Adipocyte (in vitro differentiated cells): ENCODE measurements at regions not wholly inside any gene's neighbourhood (a gene's known extent, or its start where the extent isn't known, plus 50 kb on each side); places are given as distances from the start of the nearest gene placed in this dataset.

Source experiments
- DNase-seq: peaks from one replicate; pipeline ENCODE4 v3.0.0-alpha.2; 2015; ENCODE audit warnings: low read depth
- H3K27me3 ChIP-seq: replicated peaks from 2 replicates; pipeline ENCODE4 v1.7.0; 2013; ENCODE audit warnings: mild to moderate bottlenecking, low read length, moderate library complexity; ENCODE audit not compliant: control insufficient read depth, insufficient read depth
- H3K36me3 ChIP-seq: 2 replicates; pipeline ENCODE4 v1.7.0; 2013; ENCODE audit warnings: low read length, mild to moderate bottlenecking, moderate library complexity; ENCODE audit not compliant: control insufficient read depth, insufficient read depth, severe bottlenecking
- H3K4me1 ChIP-seq: 2 replicates; pipeline ENCODE4 v1.7.0; 2013; ENCODE audit warnings: mild to moderate bottlenecking, low read length, moderate library complexity; ENCODE audit not compliant: control insufficient read depth, insufficient read depth
- H3K4me3 ChIP-seq: 2 replicates; pipeline ENCODE4 v1.7.0; 2013; ENCODE audit warnings: mild to moderate bottlenecking, low read length, moderate library complexity
- H3K9ac ChIP-seq: 2 replicates; pipeline ENCODE4 v1.7.0; 2013; ENCODE audit warnings: mild to moderate bottlenecking, low read length, moderate library complexity
- H3K9me3 ChIP-seq: 2 replicates; pipeline ENCODE4 v1.7.0; 2013; ENCODE audit warnings: mild to moderate bottlenecking, low read length, moderate library complexity; ENCODE audit not compliant: control insufficient read depth

DNA sequence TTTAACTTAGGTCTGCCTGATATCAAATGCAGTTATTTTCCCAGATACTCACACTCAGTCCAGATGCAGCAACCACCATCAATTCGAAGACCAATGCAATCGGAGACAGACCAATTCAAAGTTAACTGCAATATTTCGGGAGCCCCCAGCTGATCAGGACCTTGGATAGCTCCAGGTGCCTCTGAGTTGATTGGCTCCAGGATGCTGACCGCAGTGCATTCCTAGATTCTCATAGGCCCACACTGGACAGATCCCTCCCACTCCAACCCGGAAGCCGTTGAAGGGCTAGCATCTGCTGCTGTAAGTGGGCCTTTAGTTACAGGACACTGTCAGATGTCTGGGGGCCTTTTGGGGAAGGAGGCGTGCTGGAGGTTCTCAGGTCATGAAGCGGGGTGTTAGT lies 89.5 kb upstream of the ATP2B2 start:
- peak; percentile 39 for DNase-seq
- H3K4me3 ChIP-seq, result no peak overlapping the region
- H3K36me3 ChIP-seq, result no peaks in the 10 kb centered on the region
- H3K4me1 ChIP-seq, result no peaks in the 10 kb centered on the region
- H3K9ac ChIP-seq, result no peak overlapping the region
- H3K9me3 ChIP-seq, result no peaks in the 10 kb centered on the region
- H3K27me3 ChIP-seq, result peaks cover 19% of the 10 kb centered on the region

DNA sequence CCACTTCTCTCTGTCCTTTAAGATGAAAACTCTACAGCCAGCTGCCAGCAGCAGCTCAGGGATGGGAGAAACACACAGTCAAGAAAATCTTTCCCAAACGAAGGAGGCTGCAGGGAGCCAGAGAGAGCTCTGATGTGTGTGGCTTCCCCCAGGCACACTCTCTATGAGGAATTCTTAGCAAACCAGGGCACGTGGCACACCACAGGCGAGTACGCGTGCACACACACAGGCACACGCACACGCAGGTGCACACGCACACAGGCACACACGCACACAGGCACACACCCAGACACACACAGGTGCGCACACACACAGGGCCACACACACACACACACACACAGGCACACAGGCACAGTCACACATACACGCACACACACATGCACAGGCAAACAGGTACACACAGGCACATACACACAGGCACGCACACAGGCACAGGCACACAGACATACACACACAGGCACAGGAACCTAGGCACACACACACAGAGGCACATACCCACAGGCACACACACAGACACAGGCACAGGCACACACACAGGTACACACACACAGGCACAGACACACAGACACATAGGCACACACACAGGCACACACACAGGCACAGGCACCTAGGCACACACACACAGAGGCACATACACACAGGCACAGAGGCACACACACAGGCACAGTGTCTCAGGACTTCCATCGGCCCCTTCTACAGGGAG lies 91.5 kb upstream of the ATP2B2 start:
- DNase-seq, result no peak
- H3K27me3 ChIP-seq, result peaks cover 8% of the 10 kb centered on the region
- H3K36me3 ChIP-seq, result no peaks in the 10 kb centered on the region

DNA sequence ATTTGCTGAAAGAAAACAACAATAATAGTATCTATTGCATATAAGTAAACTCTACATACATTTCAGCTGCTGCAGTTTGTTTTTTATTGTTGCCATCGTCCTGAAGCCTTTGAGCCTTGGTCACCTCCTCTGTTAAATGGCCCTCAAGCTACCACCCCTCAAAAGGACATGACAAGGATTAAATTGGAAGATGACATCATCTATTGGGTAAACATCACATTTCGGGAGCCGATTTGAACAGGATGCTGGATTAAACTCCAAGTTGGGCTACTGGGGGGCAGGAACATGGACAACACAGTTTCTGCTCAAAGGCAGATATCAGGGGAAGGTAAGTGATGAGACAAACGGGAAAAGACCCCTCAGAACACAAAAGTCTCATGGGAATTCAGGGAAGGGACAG lies 92.3 kb upstream of the ATP2B2 start:
- Histone ChIP-seq H3K9ac (no peak overlapping the region), H3K4me3 (no peak overlapping the region), H3K36me3 (no peaks in the 10 kb centered on the region), H3K27me3 (peaks cover 8% of the 10 kb centered on the region), H3K9me3 (no peaks in the 10 kb centered on the region), H3K4me1 (peaks cover 12% of the 10 kb centered on the region)
- no peak for DNase-seq

More for the DNA sequence above, 91.5 kb upstream of the ATP2B2 start:
- Histone ChIP-seq H3K4me1 (peaks cover 12% of the 10 kb centered on the region), H3K4me3 (no peak overlapping the region), H3K9ac (no peak overlapping the region), H3K9me3 (no peaks in the 10 kb centered on the region)

DNA sequence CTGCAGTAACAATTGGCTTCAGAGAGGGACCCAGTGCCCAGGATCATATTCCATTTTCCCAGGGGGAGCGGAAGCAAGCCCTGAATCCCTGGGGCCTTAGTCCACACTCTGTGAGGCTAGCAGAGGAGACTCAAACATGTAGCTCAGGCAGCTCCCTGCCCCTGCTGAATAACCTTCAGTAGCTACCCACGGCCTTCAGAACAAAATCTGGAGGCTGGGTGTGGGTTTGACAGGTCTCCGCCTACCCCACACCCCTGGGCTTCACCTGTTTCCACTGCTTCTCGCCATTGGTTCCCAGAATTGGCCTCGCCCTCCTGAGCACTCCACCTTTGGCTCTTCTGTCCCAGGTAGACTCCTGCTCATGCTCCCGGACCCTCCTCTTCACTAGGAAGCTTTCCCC lies 93.6 kb upstream of the ATP2B2 start:
- Histone ChIP-seq H3K36me3 (no peaks in the 10 kb centered on the region), H3K27me3 (peaks cover 12% of the 10 kb centered on the region), H3K9ac (no peak overlapping the region), H3K4me3 (no peak overlapping the region), H3K9me3 (no peaks in the 10 kb centered on the region), H3K4me1 (peaks cover 12% of the 10 kb centered on the region)
- DNase-seq, result no peak

DNA sequence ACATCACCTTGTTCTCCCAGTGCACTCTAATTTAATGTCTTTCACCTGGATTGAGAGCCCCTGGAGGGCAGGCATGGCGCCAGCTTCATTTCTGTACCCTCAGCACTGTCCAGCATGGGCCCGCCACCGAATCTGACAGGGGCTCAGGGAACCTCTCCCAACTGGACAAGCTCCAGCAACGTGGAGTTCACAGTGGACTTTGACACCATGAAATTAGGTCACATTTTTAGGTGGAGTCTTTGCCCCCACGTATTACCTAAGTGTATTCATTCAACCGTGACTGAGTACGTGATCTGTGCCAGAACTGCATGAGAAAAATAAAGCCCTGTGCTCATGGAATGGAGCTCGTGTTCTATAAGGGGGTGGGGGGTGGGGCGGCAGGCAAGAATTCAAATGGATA lies 94.1 kb upstream of the ATP2B2 start:
- H3K27me3 ChIP-seq, result peaks cover 13% of the 10 kb centered on the region
- H3K4me1 ChIP-seq, result peaks cover 12% of the 10 kb centered on the region
- DNase-seq, result no peak
- H3K36me3 ChIP-seq, result no peaks in the 10 kb centered on the region
- no peak overlapping the region for H3K9ac ChIP-seq
- no peaks in the 10 kb centered on the region for H3K9me3 ChIP-seq
- no peak overlapping the region for H3K4me3 ChIP-seq

DNA sequence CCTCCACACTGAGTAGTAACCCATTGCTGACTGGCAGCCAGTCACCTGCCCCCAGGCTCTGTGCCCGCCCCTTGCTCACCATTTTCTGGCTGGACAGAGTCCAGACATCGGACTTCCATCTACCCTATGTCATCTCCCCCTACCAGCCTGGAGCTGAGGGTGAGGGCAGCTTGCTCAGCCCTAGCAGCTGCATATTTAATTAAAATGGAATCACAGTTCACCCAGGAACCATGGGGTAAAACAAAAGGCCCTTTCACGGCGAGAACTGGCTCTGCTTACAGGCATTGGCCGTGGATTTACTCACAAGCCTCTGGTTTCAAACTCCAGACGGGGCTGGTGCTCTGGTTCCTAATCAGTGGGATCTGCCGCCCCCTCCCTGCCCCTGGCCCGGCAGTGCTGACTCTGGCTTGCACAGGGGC lies 94.9 kb upstream of the ATP2B2 start:
- Histone ChIP-seq H3K27me3 (peaks cover 22% of the 10 kb centered on the region), H3K36me3 (no peaks in the 10 kb centered on the region), H3K9me3 (no peaks in the 10 kb centered on the region), H3K4me1 (peaks cover 12% of the 10 kb centered on the region), H3K4me3 (no peak overlapping the region), H3K9ac (no peak overlapping the region)
- DNase-seq, result no peak

DNA sequence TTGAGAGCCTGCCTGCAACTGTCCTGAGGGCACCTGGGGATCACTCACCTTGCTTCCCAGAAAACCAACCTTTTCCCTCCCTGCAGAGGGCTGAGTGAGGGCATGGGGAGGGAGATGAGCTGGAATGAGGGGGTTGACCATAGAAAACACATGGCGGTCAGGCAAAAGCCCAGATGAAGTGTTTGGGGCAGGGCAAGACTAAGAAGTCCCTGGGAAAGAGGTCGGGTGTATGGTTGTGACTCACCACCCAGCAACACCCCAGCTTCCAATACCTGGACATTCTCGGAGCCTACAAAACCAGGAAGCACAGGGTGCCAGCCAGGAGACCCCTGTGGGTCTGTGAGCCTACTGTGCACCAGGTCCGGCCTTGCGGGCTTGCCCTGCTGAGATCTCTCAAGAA lies 95.3 kb upstream of the ATP2B2 start:
- Histone ChIP-seq H3K4me1 (peaks cover 12% of the 10 kb centered on the region), H3K4me3 (no peak overlapping the region), H3K36me3 (no peaks in the 10 kb centered on the region), H3K27me3 (peaks cover 22% of the 10 kb centered on the region), H3K9ac (no peak overlapping the region), H3K9me3 (no peaks in the 10 kb centered on the region)
- no peak for DNase-seq

DNA sequence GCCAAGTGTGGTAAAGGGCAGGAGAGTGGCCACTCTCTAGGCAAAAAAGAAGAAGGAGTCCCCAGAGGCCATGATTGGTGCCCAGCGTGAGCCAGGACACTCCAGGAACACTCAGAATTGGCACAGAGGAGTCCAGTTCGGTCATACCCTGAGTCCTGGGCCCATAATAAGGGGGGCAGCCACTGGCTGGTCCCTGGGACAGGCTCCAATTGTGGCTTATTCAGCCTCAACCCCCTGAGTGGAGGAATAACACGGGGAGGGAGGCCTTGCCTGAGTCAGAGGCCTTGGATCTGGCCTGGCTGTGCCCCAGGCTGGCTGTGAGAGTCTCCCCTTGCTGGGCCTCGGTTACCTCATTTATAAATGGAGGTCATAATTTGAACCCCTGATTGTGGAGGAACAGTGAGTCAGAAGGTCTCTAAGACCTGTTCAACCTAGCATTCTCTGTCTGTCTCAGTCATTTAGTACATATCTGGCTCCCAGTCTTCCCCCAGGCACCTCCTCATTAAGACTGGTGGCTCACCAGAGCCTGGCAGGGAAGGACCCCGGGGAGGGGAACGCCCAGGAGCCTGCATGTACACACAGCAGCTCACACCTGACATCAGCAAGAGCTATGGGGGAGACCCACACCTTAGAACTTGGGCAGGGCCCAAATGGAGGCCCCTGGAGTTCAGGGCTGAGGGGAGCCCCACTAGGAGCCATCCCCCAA lies 95.9 kb upstream of the ATP2B2 start:
- no peaks in the 10 kb centered on the region for H3K36me3 ChIP-seq

DNA sequence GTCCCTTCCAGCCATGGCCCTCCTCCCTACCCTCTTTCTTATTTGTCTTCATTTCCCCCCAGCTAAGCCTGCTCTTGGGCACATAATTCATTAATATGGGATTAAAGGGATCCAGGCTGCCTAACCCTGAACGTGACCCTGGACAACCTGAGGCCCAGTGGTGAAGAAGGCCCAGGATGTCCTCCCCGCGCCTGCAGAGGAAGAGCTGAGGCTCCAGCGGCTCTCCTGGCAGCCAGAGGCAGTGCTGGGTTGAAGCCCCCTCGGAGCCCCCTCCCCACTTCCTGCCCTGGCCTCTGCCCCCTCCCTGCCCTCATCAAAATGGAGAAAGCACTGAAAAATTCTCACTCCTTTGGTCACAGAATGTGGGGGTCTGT lies 96.5 kb upstream of the ATP2B2 start:
- no peak for DNase-seq
- no peaks in the 10 kb centered on the region for H3K9me3 ChIP-seq
- no peak overlapping the region for H3K9ac ChIP-seq
- H3K4me1 ChIP-seq, result peaks cover 12% of the 10 kb centered on the region
- H3K4me3 ChIP-seq, result no peak overlapping the region
- peaks cover 26% of the 10 kb centered on the region for H3K27me3 ChIP-seq
- H3K36me3 ChIP-seq, result no peaks in the 10 kb centered on the region

More for the DNA sequence above, 95.9 kb upstream of the ATP2B2 start:
- no peaks in the 10 kb centered on the region for H3K9me3 ChIP-seq
- H3K27me3 ChIP-seq, result peaks cover 22% of the 10 kb centered on the region
- H3K4me3 ChIP-seq, result no peak overlapping the region
- no peak overlapping the region for H3K9ac ChIP-seq
- H3K4me1 ChIP-seq, result peaks cover 12% of the 10 kb centered on the region
- no peak for DNase-seq

DNA sequence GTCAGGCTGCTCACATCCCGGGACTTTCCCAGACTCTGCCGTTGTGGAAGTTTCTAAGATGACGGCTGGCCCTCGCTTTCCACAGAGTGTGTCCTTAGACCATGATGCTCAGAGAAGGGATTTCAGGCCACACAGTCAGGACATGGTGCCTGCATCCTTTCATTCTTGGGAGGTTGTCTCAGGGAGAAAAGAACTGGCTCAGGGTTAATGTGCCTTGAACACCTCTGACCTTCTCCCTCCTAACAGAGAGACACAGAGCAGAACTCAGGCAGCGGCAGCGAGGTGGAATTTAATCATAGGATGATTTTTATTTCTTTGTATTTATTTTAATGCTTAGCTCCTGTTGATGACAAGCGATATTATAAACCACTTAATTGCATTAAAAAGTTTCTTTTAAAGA lies 96.9 kb upstream of the ATP2B2 start:
- Histone ChIP-seq H3K4me3 (no peak overlapping the region), H3K9ac (no peak overlapping the region), H3K9me3 (no peaks in the 10 kb centered on the region), H3K4me1 (peaks cover 12% of the 10 kb centered on the region), H3K36me3 (no peaks in the 10 kb centered on the region), H3K27me3 (peaks cover 30% of the 10 kb centered on the region)
- DNase-seq, result no peak

DNA sequence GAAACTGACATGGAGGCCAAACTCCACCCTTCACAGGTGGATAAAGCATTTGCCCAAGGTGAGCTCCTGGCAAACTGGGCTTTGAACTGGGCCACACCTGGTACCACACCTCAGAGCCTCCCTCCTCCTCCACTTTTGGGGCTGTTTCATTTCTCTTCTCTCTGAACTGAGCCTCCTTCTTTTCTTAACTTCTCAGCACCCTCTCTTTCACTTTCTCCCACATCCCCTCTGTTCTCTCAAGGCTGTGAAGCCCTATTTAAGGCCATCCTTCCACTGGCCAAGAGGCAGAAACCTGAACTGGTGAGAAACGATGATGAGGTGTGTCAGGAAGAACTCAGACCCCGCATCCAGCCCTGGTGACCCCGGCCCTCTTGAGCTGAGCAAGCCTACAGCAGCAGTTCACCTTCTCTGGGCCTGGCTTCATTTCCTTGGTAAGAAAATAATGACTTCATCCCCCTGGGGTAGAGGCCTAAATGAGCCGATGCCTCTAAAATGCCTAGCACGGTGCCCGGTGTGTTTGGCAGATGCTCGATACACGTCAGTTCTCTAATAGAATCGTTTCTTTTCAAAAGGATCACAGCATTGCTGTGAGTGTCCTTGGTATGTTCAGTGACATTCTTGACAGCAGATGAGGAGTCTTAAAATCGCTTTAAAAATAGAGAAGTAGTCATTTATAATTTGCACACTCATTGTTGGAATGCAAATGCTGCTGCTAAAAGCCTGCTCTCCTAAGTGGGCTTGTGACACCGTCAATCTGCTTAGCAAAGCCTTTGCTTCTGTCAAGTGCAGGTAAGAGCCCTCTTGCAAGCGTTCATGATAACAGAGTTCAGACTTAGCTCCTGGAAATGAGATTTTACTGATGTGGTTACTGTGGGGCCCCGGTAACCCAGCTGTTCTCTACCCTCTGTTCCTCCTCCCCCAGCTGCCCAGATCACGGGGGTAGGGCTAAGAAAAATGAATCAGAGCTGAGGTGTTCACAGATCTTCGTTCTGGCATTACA lies 97.7 kb upstream of the ATP2B2 start:
- H3K27me3 ChIP-seq, result peaks cover 34% of the 10 kb centered on the region
- H3K9ac ChIP-seq, result no peak overlapping the region
- H3K36me3 ChIP-seq, result no peaks in the 10 kb centered on the region
- no peak overlapping the region for H3K4me3 ChIP-seq
- no peak for DNase-seq
- H3K9me3 ChIP-seq, result no peaks in the 10 kb centered on the region
- H3K4me1 ChIP-seq, result peaks cover 12% of the 10 kb centered on the region
